IMR-90 (cell line): ENCODE measurements at regions not wholly inside any gene's neighbourhood (a gene's known extent, or its start where the extent isn't known, plus 50 kb on each side); places are given as distances from the start of the nearest gene placed in this dataset.

ENCODE experiments used
- CTCF ChIP-seq: conservative IDR thresholded peaks from 2 replicates; pipeline ENCODE4 v1.5.1; 2012; ENCODE audit warnings: mild to moderate bottlenecking, low read depth, low read length, improper control_type of control experiment
- MAZ ChIP-seq: IDR thresholded peaks from 2 replicates; pipeline ENCODE4 v1.6.1; 2012; ENCODE audit warnings: low read depth, mild to moderate bottlenecking, low read length, improper control_type of control experiment, moderate library complexity, borderline replicate concordance
- POLR2A ChIP-seq: IDR thresholded peaks from 2 replicates; pipeline ENCODE4 v1.6.1; 2012; ENCODE audit warnings: mild to moderate bottlenecking, low read depth, low read length

GRCh38 chr12:17017402-17017801 lies 411.4 kb upstream of the LMO3 start:
- TF ChIP-seq CTCF = no peak
- no peak for TF ChIP-seq MAZ
- TF ChIP-seq POLR2A = no peak
